ENCODE measurements at regions not wholly inside any gene's neighbourhood (a gene's known extent, or its start where the extent isn't known, plus 50 kb on each side); places are given as distances from the start of the nearest gene placed in this dataset.

DNA sequence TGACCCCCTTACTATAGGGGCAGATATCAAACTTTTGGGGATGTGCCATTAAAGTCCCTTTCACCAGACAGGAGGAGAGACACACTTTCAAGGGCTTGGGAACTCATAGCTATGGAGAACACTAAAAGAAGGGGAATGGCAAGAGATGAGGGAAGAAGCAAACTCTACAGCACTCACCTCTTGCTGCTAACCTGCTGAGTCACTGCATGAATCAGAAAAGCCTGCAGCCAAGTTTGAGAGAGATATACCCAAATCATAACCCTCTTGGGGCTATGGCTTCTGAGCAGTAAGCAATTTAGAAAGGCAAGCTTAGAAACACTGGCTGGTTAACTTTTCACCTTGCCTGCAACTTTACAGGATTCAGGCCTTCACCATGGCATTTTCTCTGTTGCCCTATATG lies 1028.0 kb downstream of the UQCRFS1 start:
- no peak for TF ChIP-seq CTCF (conservative IDR thresholded peaks at IDR 0.05; ENCODE audit: low read length)
- no peak for TF ChIP-seq EZH2phosphoT487 (IDR thresholded peaks at IDR 0.05; ENCODE audit: borderline replicate concordance)

Data from Loucy (cell line).